Upper lobe of left lung (tissue), 6 donors: ENCODE measurements at regions not wholly inside any gene's neighbourhood (a gene's known extent, or its start where the extent isn't known, plus 50 kb on each side); places are given as distances from the start of the nearest gene placed in this dataset.
"Not testable (repeated sequence)": the region's sequence is repeated elsewhere in the genome, so short reads cannot be mapped to it uniquely, and the experiment has no call there.

ENCODE experiments used
- ATAC-seq, 2 donors: fragments of 200-7000 bp; cut with Tn5 transposase; one replicate each; pipeline ENCODE4 v1.9.1; 2022; ENCODE audit warnings: mild to moderate bottlenecking in 2 of 2, moderate library complexity in 2 of 2; ENCODE audit not compliant: low FRiP score in 2 of 2
- DNase-seq, 2 donors: peaks; one replicate each; pipeline ENCODE4 v3.0.0-alpha.2; 2019 to 2020
- H3K27ac ChIP-seq, 4 donors: fragments of 200-600 bp; sonication (generic); one replicate each; pipeline ENCODE4 v1.5.1; 2016 to 2019
- H3K27me3 ChIP-seq, 4 donors: fragments of 200-600 bp; sonication (generic); one replicate each; pipeline ENCODE4 v1.5.1; 2017 to 2019
- H3K36me3 ChIP-seq, 4 donors: fragments of 200-600 bp; sonication (generic); one replicate each; pipeline ENCODE4 v1.5.1; 2016 to 2019
- H3K4me1 ChIP-seq, 4 donors: fragments of 200-600 bp; sonication (generic); one replicate each; pipeline ENCODE4 v1.5.1; 2018 to 2019
- H3K4me3 ChIP-seq, 4 donors: fragments of 200-600 bp; sonication (generic); one replicate each; pipeline ENCODE4 v1.5.1; 2017 to 2019; ENCODE audit warnings: mild to moderate bottlenecking in 2 of 4, moderate library complexity in 1 of 4
- H3K9me3 ChIP-seq, 4 donors: fragments of 200-600 bp; sonication (generic); one replicate each; pipeline ENCODE4 v1.5.1; 2018 to 2019
- EP300 ChIP-seq, 4 donors: sonication (generic); formaldehyde crosslinking; IDR thresholded peaks; one replicate each; pipeline ENCODE4 v1.5.1; 2017; ENCODE audit warnings: antibody characterized with exemption in 4 of 4, control low read depth in 2 of 4
- POLR2A ChIP-seq, 4 donors: fragments of 450-650 bp; IDR thresholded peaks; one replicate each; pipeline ENCODE4 v1.5.1; 2016 to 2017; ENCODE audit warnings: antibody characterized with exemption in 4 of 4, mild to moderate bottlenecking in 2 of 4
- POLR2AphosphoS5 ChIP-seq, 2 donors: sonication (generic); formaldehyde crosslinking; IDR thresholded peaks; one replicate each; pipeline ENCODE4 v1.5.1; 2017; ENCODE audit warnings: antibody characterized with exemption in 2 of 2
- WGBS, 2 donors: methylation state at CpG; one replicate each; pipeline ENCODE4 v1.1.5; 2017 to 2018; 5-methylcytosine and 5-hydroxymethylcytosine counted together
- TF ChIP-seq, protein P1 (sequence below), 6 experiments: fragments of 450-650 bp in 4 of 6; fragments of 200-600 bp in 2 of 6; sonication (generic) in 2 of 6; IDR thresholded peaks; one replicate each; pipeline ENCODE4 v1.5.1; 2016 to 2019; ENCODE audit warnings: antibody characterized with exemption in 6 of 6
- donor health status: DM: no; HTN: no; CAD: no; lungs with moderate emphysema.
- donor health status: DM: no; HTN: yes; CAD: no; lungs with severe emphysema.

DNA sequence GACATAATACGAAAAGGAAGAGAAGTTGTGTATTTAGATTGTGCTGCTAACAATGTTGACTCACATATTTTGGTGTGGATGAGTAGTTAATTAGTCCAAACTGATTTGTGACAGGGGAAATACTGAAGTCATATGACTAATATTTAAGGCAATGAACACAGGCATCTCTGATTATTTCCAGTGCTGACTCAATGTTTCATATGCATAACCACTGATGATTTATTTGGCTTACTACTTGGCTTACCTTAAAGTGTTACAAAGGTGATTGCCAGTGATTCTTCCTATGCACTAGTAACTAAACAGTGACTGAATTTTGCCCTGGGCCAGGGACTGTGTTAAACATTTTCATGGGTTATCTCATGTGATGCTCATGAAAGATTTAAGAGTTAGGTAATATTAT lies 722.6 kb downstream of the METTL4 start:
- Histone ChIP-seq H3K4me1 (no peaks in the 10 kb centered on the region), H3K36me3 (no peaks in the 10 kb centered on the region), H3K27me3 (no peaks in the 10 kb centered on the region), H3K4me3 (no peak overlapping the region), H3K27ac (no peak overlapping the region), H3K9me3 (no peaks in the 10 kb centered on the region)
- ATAC-seq (no peak), DNase-seq (no peak)
- 77 to 80% methylated on average over 1 of the region's 1 CpG for WGBS, 2 donors
- TF ChIP-seq POLR2AphosphoS5 (IDR thresholded peaks at IDR 0.05) (no peak), POLR2A (IDR thresholded peaks at IDR 0.05) (no peak), EP300 (IDR thresholded peaks at IDR 0.05) (no peak)
- TF ChIP-seq, protein P1, sequence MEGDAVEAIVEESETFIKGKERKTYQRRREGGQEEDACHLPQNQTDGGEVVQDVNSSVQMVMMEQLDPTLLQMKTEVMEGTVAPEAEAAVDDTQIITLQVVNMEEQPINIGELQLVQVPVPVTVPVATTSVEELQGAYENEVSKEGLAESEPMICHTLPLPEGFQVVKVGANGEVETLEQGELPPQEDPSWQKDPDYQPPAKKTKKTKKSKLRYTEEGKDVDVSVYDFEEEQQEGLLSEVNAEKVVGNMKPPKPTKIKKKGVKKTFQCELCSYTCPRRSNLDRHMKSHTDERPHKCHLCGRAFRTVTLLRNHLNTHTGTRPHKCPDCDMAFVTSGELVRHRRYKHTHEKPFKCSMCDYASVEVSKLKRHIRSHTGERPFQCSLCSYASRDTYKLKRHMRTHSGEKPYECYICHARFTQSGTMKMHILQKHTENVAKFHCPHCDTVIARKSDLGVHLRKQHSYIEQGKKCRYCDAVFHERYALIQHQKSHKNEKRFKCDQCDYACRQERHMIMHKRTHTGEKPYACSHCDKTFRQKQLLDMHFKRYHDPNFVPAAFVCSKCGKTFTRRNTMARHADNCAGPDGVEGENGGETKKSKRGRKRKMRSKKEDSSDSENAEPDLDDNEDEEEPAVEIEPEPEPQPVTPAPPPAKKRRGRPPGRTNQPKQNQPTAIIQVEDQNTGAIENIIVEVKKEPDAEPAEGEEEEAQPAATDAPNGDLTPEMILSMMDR (IDR thresholded peaks at IDR 0.05) = no peak

GRCh38 chr18:1849386-1849785 lies 721.9 kb downstream of the METTL4 start:
- DNase-seq = no peak
- no peaks in the 10 kb centered on the region for H3K36me3 ChIP-seq
- no peak overlapping the region for H3K4me3 ChIP-seq
- H3K27ac ChIP-seq = no peak overlapping the region
- no peak for ATAC-seq
- no peaks in the 10 kb centered on the region for H3K27me3 ChIP-seq
- TF ChIP-seq EP300 (IDR thresholded peaks at IDR 0.05) (no peak), POLR2AphosphoS5 (IDR thresholded peaks at IDR 0.05) (no peak)
- no peaks in the 10 kb centered on the region for H3K4me1 ChIP-seq
- H3K9me3 ChIP-seq = no peaks in the 10 kb centered on the region
- 90% methylated on average over 6 of the region's 6 CpGs for WGBS, 2 donors

GRCh38 chr18:1857281-1857680 lies 714.0 kb downstream of the METTL4 start:
- not testable (repeated sequence) for H3K27ac ChIP-seq, DNase-seq, H3K4me3 ChIP-seq, H3K36me3 ChIP-seq, H3K9me3 ChIP-seq, H3K27me3 ChIP-seq, ATAC-seq, H3K4me1 ChIP-seq
- WGBS, 2 donors = 74 to 80% methylated on average over 1 to 2 of the region's 2 CpGs

GRCh38 chr18:1861473-1861872 lies 709.8 kb downstream of the METTL4 start:
- no peak overlapping the region for H3K27ac ChIP-seq
- ATAC-seq (no peak), DNase-seq (no peak)
- no peaks in the 10 kb centered on the region for H3K36me3 ChIP-seq
- H3K9me3 ChIP-seq = peaks cover 0 to 3% (median 0%) of the 10 kb centered on the region in 4 donors
- no peak overlapping the region for H3K4me3 ChIP-seq
- no peaks in the 10 kb centered on the region for H3K4me1 ChIP-seq
- no peaks in the 10 kb centered on the region for H3K27me3 ChIP-seq
- 98 to 100% methylated on average over 2 of the region's 2 CpGs for WGBS, 2 donors
- TF ChIP-seq POLR2A (IDR thresholded peaks at IDR 0.05) (no peak), POLR2AphosphoS5 (IDR thresholded peaks at IDR 0.05) (no peak), EP300 (IDR thresholded peaks at IDR 0.05) (no peak)
- TF ChIP-seq, protein P1 (IDR thresholded peaks at IDR 0.05) = no peak

- Histone ChIP-seq H3K27ac (no peak overlapping the region), H3K27me3 (no peaks in the 10 kb centered on the region), H3K4me1 (no peaks in the 10 kb centered on the region), H3K36me3 (no peaks in the 10 kb centered on the region), H3K4me3 (no peak overlapping the region), H3K9me3 (peaks cover 0 to 3% (median 0%) of the 10 kb centered on the region in 4 donors)
- WGBS, 2 donors = 79 to 92% methylated on average over 2 of the region's 3 CpGs
- DNase-seq (no peak), ATAC-seq (no peak)
- TF ChIP-seq EP300 (IDR thresholded peaks at IDR 0.05) = no peak
- no peak for TF ChIP-seq POLR2AphosphoS5 (IDR thresholded peaks at IDR 0.05)
- TF ChIP-seq, protein P1 (IDR thresholded peaks at IDR 0.05) = no peak
- no peak for TF ChIP-seq POLR2A (IDR thresholded peaks at IDR 0.05)
Measured at GRCh38 chr18:1865869-1866268, 705.4 kb downstream of the METTL4 start.

DNA sequence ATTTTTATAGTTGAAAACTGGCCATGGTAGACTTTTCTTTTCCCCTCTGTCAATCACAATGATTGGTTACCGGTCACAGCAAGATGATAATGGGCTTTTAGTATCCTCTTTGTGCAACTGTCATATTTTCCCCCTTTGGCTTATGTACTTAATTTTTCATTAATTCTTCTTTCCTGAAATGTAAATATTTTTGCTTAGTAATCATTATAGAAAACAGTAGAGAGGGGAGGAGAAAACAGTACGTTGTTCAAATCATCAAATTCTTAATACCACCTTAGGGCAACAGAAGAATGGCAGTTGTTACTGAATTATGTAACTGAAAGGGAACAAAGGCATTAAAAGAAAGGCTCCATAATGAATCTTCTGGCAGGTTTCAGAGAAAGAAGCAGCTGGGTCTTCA lies 699.0 kb downstream of the METTL4 start:
- ATAC-seq = no peak
- H3K4me1 ChIP-seq = no peaks in the 10 kb centered on the region
- TF ChIP-seq POLR2AphosphoS5 (IDR thresholded peaks at IDR 0.05) (no peak), EP300 (IDR thresholded peaks at IDR 0.05) (no peak)
- TF ChIP-seq, protein P1 (IDR thresholded peaks at IDR 0.05) = no peak
- WGBS, 2 donors = 80 to 83% methylated on average over 2 of the region's 2 CpGs
- no peak for DNase-seq
- no peaks in the 10 kb centered on the region for H3K36me3 ChIP-seq
- H3K27me3 ChIP-seq = no peaks in the 10 kb centered on the region
- H3K9me3 ChIP-seq = no peaks in the 10 kb centered on the region
- H3K27ac ChIP-seq = no peak overlapping the region
- no peak overlapping the region for H3K4me3 ChIP-seq
